ENCODE measurements at regions not wholly inside any gene's neighbourhood (a gene's known extent, or its start where the extent isn't known, plus 50 kb on each side); places are given as distances from the start of the nearest gene placed in this dataset.

DNA sequence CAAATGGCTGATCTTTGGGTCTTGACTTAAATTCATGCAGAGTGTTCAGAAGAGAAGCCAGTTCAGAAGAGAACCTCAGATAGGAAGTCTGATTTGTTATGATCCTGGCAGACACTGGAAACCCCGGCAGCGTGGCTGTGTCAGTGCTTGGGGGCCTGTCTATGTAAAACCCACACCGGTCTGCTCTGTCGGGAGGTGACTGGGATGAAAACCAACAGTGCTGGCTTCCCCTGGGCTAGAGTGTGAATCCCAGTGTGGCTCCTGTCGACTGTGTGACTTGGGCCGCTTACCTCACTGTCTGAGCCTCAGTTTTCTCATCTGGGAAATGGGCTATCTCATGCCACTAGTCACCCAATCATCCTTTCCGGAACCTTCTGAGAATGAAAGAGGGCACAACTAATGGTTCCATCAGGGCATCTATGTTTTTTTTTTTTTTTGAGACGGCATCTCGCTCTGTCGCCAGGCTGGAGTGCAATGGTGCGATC lies 92.4 kb downstream of the FOXL1 start:
- H3K9ac ChIP-seq (ENCODE audit: low read length in 5 of 5): no peak overlapping the region
- peaks cover 10 to 36% (median 18%) of the 10 kb centered on the region in 5 donors for H3K27me3 ChIP-seq (ENCODE audit: control insufficient read depth in 5 of 5, insufficient read depth in 4 of 5, low read length in 5 of 5)
- H3K36me3 ChIP-seq (ENCODE audit: control insufficient read depth in 5 of 5, insufficient read depth in 5 of 5, low read length in 5 of 5): no peaks in the 10 kb centered on the region
- no peak overlapping the region for H3K27ac ChIP-seq (ENCODE audit: low read depth, low read length)
- no peak overlapping the region for H3K4me3 ChIP-seq (ENCODE audit: low read depth in 1 of 5, low read length in 5 of 5)
- H3K4me1 ChIP-seq (ENCODE audit: control insufficient read depth in 5 of 5, insufficient read depth in 5 of 5, low read length in 5 of 5): peaks cover 0 to 12% (median 0%) of the 10 kb centered on the region in 5 donors
- peaks cover 0 to 15% (median 5%) of the 10 kb centered on the region in 5 donors for H3K9me3 ChIP-seq (ENCODE audit: control insufficient read depth in 5 of 5, low read length in 5 of 5)

DNA sequence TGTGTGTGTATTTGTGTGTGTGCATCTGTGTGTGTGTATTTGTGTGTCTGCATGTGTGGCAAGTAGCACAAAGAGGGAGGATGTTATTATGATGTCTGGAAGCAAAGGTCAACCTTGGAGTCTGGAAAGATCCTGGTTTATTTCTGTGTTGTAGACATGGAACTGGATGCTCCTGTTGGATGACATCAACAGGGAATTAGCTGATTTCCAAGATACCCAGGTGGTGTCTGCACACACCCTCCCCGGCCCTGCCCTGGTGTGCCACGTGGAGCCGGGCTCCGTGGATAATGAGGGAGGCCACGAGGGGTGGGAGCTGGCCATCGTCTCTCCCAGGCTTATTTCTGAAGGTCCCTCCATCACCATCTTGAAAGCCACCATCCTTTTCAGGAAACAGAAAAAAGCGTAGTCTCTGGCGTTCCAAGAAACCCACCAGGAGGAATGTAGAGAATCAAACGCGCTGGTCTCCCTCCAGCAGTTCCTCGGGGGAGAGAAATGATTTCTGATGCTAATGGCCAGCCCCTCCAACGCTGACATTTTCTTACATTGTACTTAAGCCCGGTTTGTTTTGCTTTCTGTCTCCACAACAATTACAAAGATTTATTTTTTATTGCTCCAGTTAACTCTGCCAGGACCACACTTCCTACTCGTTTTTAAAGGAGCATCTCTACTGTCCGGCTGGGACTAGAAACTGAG lies 93.3 kb downstream of the FOXL1 start:
- peaks cover 0 to 15% (median 5%) of the 10 kb centered on the region in 5 donors for H3K9me3 ChIP-seq (ENCODE audit: control insufficient read depth in 5 of 5, low read length in 5 of 5)
- peaks cover 8 to 36% (median 24%) of the 10 kb centered on the region in 5 donors for H3K27me3 ChIP-seq (ENCODE audit: control insufficient read depth in 5 of 5, insufficient read depth in 4 of 5, low read length in 5 of 5)
- peaks cover 0 to 12% (median 0%) of the 10 kb centered on the region in 5 donors for H3K4me1 ChIP-seq (ENCODE audit: control insufficient read depth in 5 of 5, insufficient read depth in 5 of 5, low read length in 5 of 5)
- no peak overlapping the region for H3K4me3 ChIP-seq (ENCODE audit: low read depth in 1 of 5, low read length in 5 of 5)
- no peak overlapping the region for H3K9ac ChIP-seq (ENCODE audit: low read length in 5 of 5)
- no peak overlapping the region for H3K27ac ChIP-seq (ENCODE audit: low read depth, low read length)
- no peaks in the 10 kb centered on the region for H3K36me3 ChIP-seq (ENCODE audit: control insufficient read depth in 5 of 5, insufficient read depth in 5 of 5, low read length in 5 of 5)

DNA sequence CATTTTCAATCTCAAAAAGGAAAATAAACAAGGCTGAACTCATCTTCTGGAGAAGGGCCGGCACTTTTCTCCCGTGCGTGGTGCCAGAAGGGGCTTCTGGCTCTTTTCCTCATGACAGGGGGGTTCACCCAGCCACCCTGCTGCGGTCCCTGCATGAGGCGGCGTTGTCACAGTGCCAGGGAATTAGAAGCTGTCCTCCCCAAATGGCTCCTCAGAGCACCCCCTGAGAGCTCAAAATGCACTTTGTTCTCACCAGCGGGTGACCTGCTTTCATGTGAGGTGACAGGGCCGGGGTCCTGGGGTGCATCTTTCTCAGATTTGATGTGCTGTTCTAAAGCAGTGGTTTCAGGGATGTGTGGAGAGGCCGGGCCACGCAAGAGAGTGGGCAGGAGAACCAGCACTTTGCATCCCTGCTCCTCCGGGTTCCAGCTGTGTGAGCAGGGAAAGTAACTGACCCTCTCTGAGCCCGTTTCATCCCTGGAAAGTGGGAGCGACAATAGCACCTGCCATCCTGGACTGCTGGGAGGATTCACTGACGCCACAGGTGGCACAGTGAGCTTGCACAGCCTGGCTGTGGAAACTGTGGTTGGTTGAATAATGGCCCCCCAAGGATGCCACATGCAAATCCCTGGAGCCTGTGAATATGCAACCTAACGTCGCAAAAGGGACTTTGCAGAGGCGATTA lies 94.0 kb downstream of the FOXL1 start:
- Histone ChIP-seq H3K4me3 (ENCODE audit: low read depth in 1 of 5, low read length in 5 of 5) (no peak overlapping the region), H3K27me3 (ENCODE audit: control insufficient read depth in 5 of 5, insufficient read depth in 4 of 5, low read length in 5 of 5) (peaks cover 6 to 33% (median 26%) of the 10 kb centered on the region in 5 donors), H3K27ac (ENCODE audit: low read depth, low read length) (no peak overlapping the region), H3K9me3 (ENCODE audit: control insufficient read depth in 5 of 5, low read length in 5 of 5) (peaks cover 0 to 15% (median 5%) of the 10 kb centered on the region in 5 donors), H3K9ac (ENCODE audit: low read length in 5 of 5) (no peak overlapping the region), H3K36me3 (ENCODE audit: control insufficient read depth in 5 of 5, insufficient read depth in 5 of 5, low read length in 5 of 5) (no peaks in the 10 kb centered on the region), H3K4me1 (ENCODE audit: control insufficient read depth in 5 of 5, insufficient read depth in 5 of 5, low read length in 5 of 5) (peaks cover 0 to 10% (median 0%) of the 10 kb centered on the region in 5 donors)

DNA sequence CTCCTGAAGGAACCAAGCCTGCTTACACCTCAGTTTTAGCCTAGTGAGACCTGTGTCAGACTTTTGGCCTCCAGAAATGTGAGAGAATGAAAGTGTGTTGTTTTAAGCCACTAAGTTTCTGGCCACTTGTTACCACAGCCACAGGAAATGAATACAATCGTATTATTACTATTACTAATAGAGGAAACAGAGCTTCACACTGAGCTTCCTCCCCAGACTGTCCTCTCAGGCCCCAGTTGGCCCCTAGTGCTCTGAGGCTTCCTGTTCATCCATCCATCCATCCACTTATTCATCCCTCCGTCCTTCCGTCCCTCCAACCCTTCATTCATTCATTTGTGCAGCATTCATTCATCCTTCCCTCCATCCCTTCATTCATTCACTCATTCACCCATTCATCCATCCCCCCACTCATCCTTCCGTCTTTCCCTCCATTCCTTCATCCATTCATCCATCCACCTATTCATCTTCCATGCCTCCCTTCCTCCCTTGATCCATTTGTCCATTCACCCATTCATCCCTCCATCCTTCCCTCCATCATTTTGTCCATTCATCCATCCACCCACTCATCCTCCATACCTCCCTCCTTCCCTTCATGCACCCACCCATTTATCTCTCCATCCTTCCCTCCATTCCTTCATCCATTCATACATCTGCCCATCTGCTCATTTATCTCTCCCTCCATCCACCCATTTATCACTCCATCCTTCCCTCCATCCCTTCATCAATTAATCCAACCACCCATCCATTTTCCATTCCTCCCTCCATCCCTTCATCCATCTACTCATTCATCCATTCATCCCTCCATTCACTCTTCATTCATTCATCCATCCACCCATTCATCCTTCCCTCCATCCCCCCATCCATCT lies 95.0 kb downstream of the FOXL1 start:
- Histone ChIP-seq H3K9ac (ENCODE audit: low read length in 5 of 5) (no peak overlapping the region), H3K27ac (ENCODE audit: low read depth, low read length) (no peak overlapping the region), H3K9me3 (ENCODE audit: control insufficient read depth in 5 of 5, low read length in 5 of 5) (peaks cover 0 to 15% (median 5%) of the 10 kb centered on the region in 5 donors), H3K4me3 (ENCODE audit: low read depth in 1 of 5, low read length in 5 of 5) (no peak overlapping the region), H3K4me1 (ENCODE audit: control insufficient read depth in 5 of 5, insufficient read depth in 5 of 5, low read length in 5 of 5) (peaks cover 0 to 4% (median 0%) of the 10 kb centered on the region in 5 donors), H3K36me3 (ENCODE audit: control insufficient read depth in 5 of 5, insufficient read depth in 5 of 5, low read length in 5 of 5) (no peaks in the 10 kb centered on the region), H3K27me3 (ENCODE audit: control insufficient read depth in 5 of 5, insufficient read depth in 4 of 5, low read length in 5 of 5) (peaks cover 9 to 32% (median 26%) of the 10 kb centered on the region in 5 donors)

DNA sequence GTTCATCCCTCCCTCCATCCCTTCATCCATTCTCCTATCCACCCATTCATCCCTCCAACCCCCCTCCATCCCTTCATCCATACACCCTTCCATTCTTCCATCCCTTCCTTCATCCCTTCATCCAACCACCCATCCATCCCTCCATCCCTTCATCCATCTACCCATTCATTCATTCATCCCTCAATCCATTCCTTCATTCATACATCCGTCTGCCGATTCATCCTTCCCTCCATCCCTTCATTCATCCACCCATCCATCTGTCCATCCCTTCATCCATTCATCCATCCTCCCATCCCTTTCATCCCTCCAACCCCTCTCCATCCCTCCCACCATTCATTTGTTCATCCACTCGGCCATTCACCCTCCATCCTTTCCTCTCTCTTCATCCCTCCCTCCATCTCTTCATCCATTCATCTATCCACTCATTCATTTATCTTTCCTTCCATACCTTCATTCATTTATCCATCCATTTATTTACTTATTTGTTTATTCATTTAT lies 95.7 kb downstream of the FOXL1 start:
- Histone ChIP-seq H3K27me3 (ENCODE audit: control insufficient read depth in 5 of 5, insufficient read depth in 4 of 5, low read length in 5 of 5) (peaks cover 9 to 29% (median 26%) of the 10 kb centered on the region in 5 donors), H3K9ac (ENCODE audit: low read length in 5 of 5) (no peak overlapping the region), H3K4me1 (ENCODE audit: control insufficient read depth in 5 of 5, insufficient read depth in 5 of 5, low read length in 5 of 5) (no peaks in the 10 kb centered on the region), H3K36me3 (ENCODE audit: control insufficient read depth in 5 of 5, insufficient read depth in 5 of 5, low read length in 5 of 5) (no peaks in the 10 kb centered on the region), H3K27ac (ENCODE audit: low read depth, low read length) (no peak overlapping the region), H3K9me3 (ENCODE audit: control insufficient read depth in 5 of 5, low read length in 5 of 5) (peaks cover 0 to 15% (median 5%) of the 10 kb centered on the region in 5 donors), H3K4me3 (ENCODE audit: low read depth in 1 of 5, low read length in 5 of 5) (no peak overlapping the region)

DNA sequence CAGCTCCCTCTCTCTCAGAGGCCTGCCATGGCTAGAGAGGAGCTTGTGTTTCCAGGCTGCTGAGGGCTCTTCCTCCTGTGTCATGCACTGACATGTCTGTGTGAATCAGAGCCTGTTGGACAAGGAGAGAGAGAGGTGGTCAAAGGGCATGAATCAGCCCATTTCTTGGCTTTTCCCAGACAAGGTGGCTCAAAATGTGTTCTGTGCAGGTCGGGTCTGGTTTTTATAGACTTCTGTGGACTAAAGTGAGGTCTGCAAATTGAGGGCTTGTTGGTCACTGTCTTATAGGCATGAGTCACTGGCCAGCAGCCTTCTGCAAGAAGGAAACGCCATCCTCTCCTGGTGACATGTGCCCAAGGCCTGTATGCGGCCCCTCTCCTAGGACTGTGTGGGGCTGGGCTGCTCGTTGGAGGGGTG lies 97.9 kb downstream of the FOXL1 start:
- no peak overlapping the region for H3K4me3 ChIP-seq (ENCODE audit: low read depth in 1 of 5, low read length in 5 of 5)
- H3K9me3 ChIP-seq (ENCODE audit: control insufficient read depth in 5 of 5, low read length in 5 of 5): peaks cover 0 to 15% (median 5%) of the 10 kb centered on the region in 5 donors
- no peak overlapping the region for H3K9ac ChIP-seq (ENCODE audit: low read length in 5 of 5)
- no peak overlapping the region for H3K27ac ChIP-seq (ENCODE audit: low read depth, low read length)
- peaks cover 0 to 8% (median 2%) of the 10 kb centered on the region in 5 donors for H3K4me1 ChIP-seq (ENCODE audit: control insufficient read depth in 5 of 5, insufficient read depth in 5 of 5, low read length in 5 of 5)
- H3K36me3 ChIP-seq (ENCODE audit: control insufficient read depth in 5 of 5, insufficient read depth in 5 of 5, low read length in 5 of 5): no peaks in the 10 kb centered on the region
- H3K27me3 ChIP-seq (ENCODE audit: control insufficient read depth in 5 of 5, insufficient read depth in 4 of 5, low read length in 5 of 5): peaks cover 3 to 26% (median 15%) of the 10 kb centered on the region in 5 donors

DNA sequence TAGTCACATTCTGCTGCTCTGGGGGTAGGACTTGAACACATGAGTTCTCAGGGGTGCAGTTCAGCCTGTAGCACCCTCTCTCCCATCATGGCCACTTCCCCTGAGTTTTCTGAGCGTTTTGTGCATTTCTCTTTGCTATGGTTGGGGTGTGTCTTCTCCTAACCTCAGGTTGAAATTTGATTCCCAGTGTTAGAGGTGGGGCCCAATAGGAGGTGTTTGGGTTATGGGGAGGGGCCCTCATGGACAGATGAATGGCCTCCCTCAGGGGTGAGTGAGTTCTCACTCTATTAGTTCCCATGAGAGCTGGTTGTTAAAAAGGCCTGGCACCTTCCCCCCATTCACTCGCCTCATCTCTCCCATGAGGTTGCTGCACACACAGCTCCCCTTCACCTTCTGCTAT lies 101.1 kb downstream of the FOXL1 start:
- Histone ChIP-seq H3K9me3 (ENCODE audit: control insufficient read depth in 5 of 5, low read length in 5 of 5) (no peaks in the 10 kb centered on the region), H3K27ac (ENCODE audit: low read depth, low read length) (no peak overlapping the region), H3K4me3 (ENCODE audit: low read depth in 1 of 5, low read length in 5 of 5) (no peak overlapping the region), H3K4me1 (ENCODE audit: control insufficient read depth in 5 of 5, insufficient read depth in 5 of 5, low read length in 5 of 5) (peaks cover 0 to 8% (median 2%) of the 10 kb centered on the region in 5 donors), H3K36me3 (ENCODE audit: control insufficient read depth in 5 of 5, insufficient read depth in 5 of 5, low read length in 5 of 5) (no peaks in the 10 kb centered on the region), H3K27me3 (ENCODE audit: control insufficient read depth in 5 of 5, insufficient read depth in 4 of 5, low read length in 5 of 5) (peaks cover 3 to 21% (median 11%) of the 10 kb centered on the region in 5 donors), H3K9ac (ENCODE audit: low read length in 5 of 5) (no peak overlapping the region)

DNA sequence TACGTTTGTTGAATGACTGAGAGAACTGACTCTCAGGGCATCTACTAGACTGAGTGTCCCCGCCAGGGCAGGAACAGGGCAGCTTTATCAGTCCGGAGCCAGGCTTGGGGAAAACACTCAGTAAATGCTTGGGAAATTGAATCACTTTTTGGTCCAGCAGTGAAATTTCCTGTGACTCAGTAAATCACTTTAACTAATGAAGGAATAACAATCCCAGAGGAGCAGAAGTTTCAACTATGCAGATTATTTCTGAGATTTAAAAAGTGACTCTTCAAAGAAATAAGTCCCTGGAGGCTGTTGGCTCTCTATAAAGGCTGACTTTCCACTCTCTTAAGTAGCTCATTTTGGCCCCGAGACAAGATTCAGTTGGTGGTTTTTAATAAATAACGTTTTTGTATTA lies 101.8 kb downstream of the FOXL1 start:
- H3K9me3 ChIP-seq (ENCODE audit: control insufficient read depth in 5 of 5, low read length in 5 of 5): no peaks in the 10 kb centered on the region
- H3K36me3 ChIP-seq (ENCODE audit: control insufficient read depth in 5 of 5, insufficient read depth in 5 of 5, low read length in 5 of 5): no peaks in the 10 kb centered on the region
- no peak overlapping the region for H3K4me3 ChIP-seq (ENCODE audit: low read depth in 1 of 5, low read length in 5 of 5)
- H3K4me1 ChIP-seq (ENCODE audit: control insufficient read depth in 5 of 5, insufficient read depth in 5 of 5, low read length in 5 of 5): peaks cover 0 to 8% (median 2%) of the 10 kb centered on the region in 5 donors
- H3K9ac ChIP-seq (ENCODE audit: low read length in 5 of 5): no peak overlapping the region
- peaks cover 3 to 18% (median 10%) of the 10 kb centered on the region in 5 donors for H3K27me3 ChIP-seq (ENCODE audit: control insufficient read depth in 5 of 5, insufficient read depth in 4 of 5, low read length in 5 of 5)
- no peak overlapping the region for H3K27ac ChIP-seq (ENCODE audit: low read depth, low read length)

DNA sequence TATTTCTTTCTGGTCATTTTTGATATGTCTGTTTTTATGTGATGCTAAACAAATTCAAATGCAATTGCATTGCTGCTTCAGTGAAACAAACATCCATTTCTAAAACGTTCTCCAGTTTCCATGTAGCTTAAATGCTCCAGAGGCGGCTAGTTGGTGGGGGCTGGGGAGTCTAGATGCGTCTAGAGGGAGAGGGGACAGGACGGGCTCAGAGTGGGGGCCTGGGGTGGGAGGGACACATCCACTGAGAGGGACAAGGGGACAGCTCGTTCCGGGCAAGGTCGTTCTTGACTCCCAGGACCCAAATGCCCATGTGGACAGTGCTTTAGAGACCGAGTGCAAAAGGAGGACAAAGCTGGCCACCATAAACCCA lies 102.3 kb downstream of the FOXL1 start:
- Histone ChIP-seq H3K9me3 (ENCODE audit: control insufficient read depth in 5 of 5, low read length in 5 of 5) (no peaks in the 10 kb centered on the region), H3K27me3 (ENCODE audit: control insufficient read depth in 5 of 5, insufficient read depth in 4 of 5, low read length in 5 of 5) (peaks cover 3 to 18% (median 10%) of the 10 kb centered on the region in 5 donors), H3K36me3 (ENCODE audit: control insufficient read depth in 5 of 5, insufficient read depth in 5 of 5, low read length in 5 of 5) (no peaks in the 10 kb centered on the region), H3K4me3 (ENCODE audit: low read depth in 1 of 5, low read length in 5 of 5) (peak overlapping the region in 1 of 5 donors; percentile 8), H3K27ac (ENCODE audit: low read depth, low read length) (no peak overlapping the region), H3K9ac (ENCODE audit: low read length in 5 of 5) (no peak overlapping the region), H3K4me1 (ENCODE audit: control insufficient read depth in 5 of 5, insufficient read depth in 5 of 5, low read length in 5 of 5) (peaks cover 0 to 8% (median 2%) of the 10 kb centered on the region in 5 donors)
